OCI-LY7 (cell line): ENCODE measurements at regions not wholly inside any gene's neighbourhood (a gene's known extent, or its start where the extent isn't known, plus 50 kb on each side); places are given as distances from the start of the nearest gene placed in this dataset.

Experiments used
- BruUV-seq: library from RNA; stranded (reverse); fragments of 400-500 nt; replicated peaks from 2 replicates; lab custom pipeline; 2021; lab: Mats Ljungman, UMichigan
- CTCF ChIA-PET: fragments of 300-600 bp; sonication (Branson Sonifier 250); formaldehyde crosslinking; loops from one replicate; lab custom pipeline; 2022; ENCODE audit warnings: antibody characterized with exemption; ENCODE audit not compliant: unreplicated experiment; lab: Charles Lee
- POLR2A ChIA-PET: fragments of 300-600 bp; sonication (Branson Sonifier 250); formaldehyde crosslinking; loops from one replicate; lab custom pipeline; 2022; ENCODE audit warnings: antibody characterized with exemption; lab: Charles Lee
- DNase-seq: peaks from one replicate; pipeline ENCODE4 v3.0.0-alpha.2; 2015; ENCODE audit warnings: low spot score
- H2AFZ ChIP-seq: fragments of 200-600 bp; sonication (generic), shearing (Covaris generic); 2 replicates; pipeline ENCODE4 v1.6.1; 2014; ENCODE audit warnings: mild to moderate bottlenecking, antibody characterized with exemption, low read length, moderate library complexity
- H3K27ac ChIP-seq: fragments of 200-600 bp; sonication (generic); 2 replicates; pipeline ENCODE4 v1.5.1; 2014; ENCODE audit warnings: mixed run types, low read depth, mild to moderate bottlenecking, moderate library complexity, low read length, inconsistent platforms; ENCODE audit not compliant: poor library complexity, severe bottlenecking
- H3K36me3 ChIP-seq: fragments of 200-600 bp; sonication (generic); 2 replicates; pipeline ENCODE4 v1.6.1; 2014; ENCODE audit warnings: mild to moderate bottlenecking, antibody characterized with exemption, low read length, moderate library complexity, mixed read lengths; ENCODE audit not compliant: insufficient read depth
- H3K4me1 ChIP-seq: fragments of 200-600 bp; sonication (generic); 2 replicates; pipeline ENCODE4 v1.5.1; 2014; ENCODE audit warnings: mild to moderate bottlenecking, low read length; ENCODE audit not compliant: insufficient read depth, poor library complexity, severe bottlenecking
- H3K4me2 ChIP-seq: fragments of 200-600 bp; sonication (generic); 2 replicates; pipeline ENCODE4 v1.6.1; 2014; ENCODE audit warnings: mild to moderate bottlenecking, low read length
- H3K4me3 ChIP-seq: fragments of 200-600 bp; sonication (generic); 2 replicates; pipeline ENCODE4 v1.5.1; 2014; ENCODE audit warnings: mild to moderate bottlenecking, low read depth, low read length; ENCODE audit not compliant: poor library complexity, severe bottlenecking
- H3K79me2 ChIP-seq: fragments of 200-600 bp; sonication (generic); 2 replicates; pipeline ENCODE4 v1.6.1; 2016; ENCODE audit warnings: low read depth, mild to moderate bottlenecking, low read length, moderate library complexity, mixed read lengths; ENCODE audit not compliant: insufficient read depth
- H3K9me2 ChIP-seq: fragments of 200-600 bp; sonication (generic); 2 replicates; pipeline ENCODE4 v1.6.1; 2016; ENCODE audit warnings: mild to moderate bottlenecking, low read length, mixed read lengths; ENCODE audit not compliant: insufficient read depth
- H3K9me3 ChIP-seq: fragments of 200-600 bp; sonication (generic); 2 replicates; pipeline ENCODE4 v1.6.1; 2014; ENCODE audit warnings: mild to moderate bottlenecking, mixed run types, low read length, mixed read lengths
- H4K20me1 ChIP-seq: fragments of 200-600 bp; sonication (generic); 2 replicates; pipeline ENCODE4 v1.6.1; 2014; ENCODE audit warnings: mild to moderate bottlenecking, antibody characterized with exemption, low read length, moderate library complexity, mixed read lengths; ENCODE audit not compliant: insufficient read depth
- CTCF ChIP-seq: fragments of 200-600 bp; sonication (generic); conservative IDR thresholded peaks from 2 replicates; pipeline ENCODE4 v1.5.1; 2014; ENCODE audit warnings: mild to moderate bottlenecking, antibody characterized with exemption, low read length, moderate library complexity, mixed read lengths
- EZH2phosphoT487 ChIP-seq: fragments of 200-600 bp; sonication (generic); IDR thresholded peaks from 2 replicates; pipeline ENCODE4 v1.6.1; 2018; ENCODE audit warnings: low read depth, borderline replicate concordance, mild to moderate bottlenecking, mixed run types, antibody characterized with exemption, low read length, moderate library complexity, mixed read lengths
- intact Hi-C: fragments of 100-400 bp; cut with micrococcal nuclease; formaldehyde crosslinking; loops from one replicate; pipeline ENCODE4 v1.10.0; 2022; ENCODE audit not compliant: unreplicated experiment

- intact Hi-C loops, result no loop called here
Observed at GRCh38 chr2:52145005-52145404, 1113.1 kb upstream of the NRXN1 start.

DNA sequence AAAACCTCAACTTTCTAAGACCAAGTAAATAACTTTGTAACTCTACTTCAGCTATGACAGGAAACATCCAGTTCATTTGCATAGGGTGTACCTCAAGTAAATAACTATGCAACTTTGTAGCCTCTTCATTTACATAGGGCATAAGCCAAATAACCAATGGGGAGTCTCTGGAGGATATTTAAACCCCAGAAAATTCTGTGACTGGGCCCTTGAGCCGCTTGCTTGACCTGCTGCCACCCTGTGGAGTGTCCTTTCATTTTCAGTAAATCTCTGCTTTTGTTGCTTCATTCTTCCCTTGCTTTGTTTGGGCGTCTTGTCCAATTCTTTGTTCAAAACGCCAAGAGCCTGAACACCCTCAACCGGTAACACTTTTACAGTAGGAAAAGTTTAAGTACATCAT lies 1112.7 kb upstream of the NRXN1 start:
- POLR2A ChIA-PET, result no interaction called here
- H4K20me1 ChIP-seq, result no peaks in the 10 kb centered on the region
- H3K79me2 ChIP-seq, result no peaks in the 10 kb centered on the region
- CTCF ChIA-PET, result no interaction called here
- H3K4me1 ChIP-seq, result no peaks in the 10 kb centered on the region
- DNase-seq, result no peak
- no TSS peak for BruUV-seq
- H3K36me3 ChIP-seq, result no peaks in the 10 kb centered on the region
- no peak overlapping the region for H3K27ac ChIP-seq
- H3K4me3 ChIP-seq, result no peak overlapping the region
- no peaks in the 10 kb centered on the region for H3K9me2 ChIP-seq
- intact Hi-C loops, result no loop called here
- no peaks in the 10 kb centered on the region for H3K9me3 ChIP-seq
- TF ChIP-seq CTCF (peak; percentile 34), EZH2phosphoT487 (no peak)
- no peak overlapping the region for H2AFZ ChIP-seq
- H3K4me2 ChIP-seq, result no peak overlapping the region

More at GRCh38 chr2:52145005-52145404, 1113.1 kb upstream of the NRXN1 start:
- no peaks in the 10 kb centered on the region for H3K9me2 ChIP-seq
- no peaks in the 10 kb centered on the region for H3K4me1 ChIP-seq
- no TSS peak for BruUV-seq
- 0 out of 2 replicates have a peak, but pooled peaks have one; percentile 6 for TF ChIP-seq CTCF
- TF ChIP-seq EZH2phosphoT487, result no peak
- H3K27ac ChIP-seq, result no peak overlapping the region
- no peaks in the 10 kb centered on the region for H3K36me3 ChIP-seq
- ChIA-PET CTCF (no interaction called here), POLR2A (no interaction called here)
- no peaks in the 10 kb centered on the region for H3K9me3 ChIP-seq
- H2AFZ ChIP-seq, result no peak overlapping the region
- DNase-seq, result no peak
- H3K4me2 ChIP-seq, result no peak overlapping the region
- no peak overlapping the region for H3K4me3 ChIP-seq
- no peaks in the 10 kb centered on the region for H4K20me1 ChIP-seq
- no peaks in the 10 kb centered on the region for H3K79me2 ChIP-seq

DNA sequence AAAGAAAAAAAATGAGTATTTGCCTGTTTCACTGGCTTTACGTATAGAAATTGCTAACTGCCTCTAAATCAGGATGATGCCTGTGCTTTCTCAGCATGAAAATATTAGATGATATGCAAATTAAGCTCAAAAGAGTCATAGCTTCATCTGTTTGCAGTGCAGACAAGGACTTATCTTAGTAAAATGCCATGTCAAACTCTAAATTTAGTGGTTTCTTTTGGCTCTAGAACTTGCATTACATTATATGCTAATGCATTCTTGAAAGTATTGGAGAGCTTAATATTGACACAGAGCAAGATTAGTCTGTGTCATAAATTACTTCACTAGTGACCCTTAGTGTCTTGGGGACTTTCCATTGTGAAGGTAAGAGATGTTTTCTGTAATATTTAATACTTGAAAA lies 1109.1 kb upstream of the NRXN1 start:
- Histone ChIP-seq H3K36me3 (no peaks in the 10 kb centered on the region), H3K4me3 (no peak overlapping the region), H3K79me2 (no peaks in the 10 kb centered on the region), H3K4me1 (no peaks in the 10 kb centered on the region), H3K9me2 (no peaks in the 10 kb centered on the region), H3K9me3 (no peaks in the 10 kb centered on the region), H2AFZ (no peak overlapping the region), H3K27ac (no peak overlapping the region), H4K20me1 (no peaks in the 10 kb centered on the region), H3K4me2 (no peak overlapping the region)
- no peak for DNase-seq
- BruUV-seq, result no TSS peak
- no peak for TF ChIP-seq EZH2phosphoT487
- no peak for TF ChIP-seq CTCF
- intact Hi-C loops, result no loop called here
- POLR2A ChIA-PET, result interaction anchor here (0.8 kb wide), 1 partner anchor 10 kb away, joined by 3 read pairs; no protein-coding TSS in a partner anchor
- CTCF ChIA-PET, result no interaction called here
